Keratinocyte (primary cell): ENCODE measurements at regions not wholly inside any gene's neighbourhood (a gene's known extent, or its start where the extent isn't known, plus 50 kb on each side); places are given as distances from the start of the nearest gene placed in this dataset.

ENCODE experiments used
- EZH2 ChIP-seq: IDR thresholded peaks from one replicate; pipeline ENCODE4 v1.6.1; 2012; ENCODE audit warnings: inconsistent platforms, mild to moderate bottlenecking, low read length, moderate library complexity
- TF ChIP-seq, protein P1 (sequence below), 3 experiments: IDR thresholded peaks in 1 of 3; conservative IDR thresholded peaks in 1 of 3; optimal IDR thresholded peaks in 1 of 3; 2 replicates in 2 of 3; 3 replicates in 1 of 3; pipeline versions ENCODE3 to v1.5.1; 2011; ENCODE audit warnings: low read length in 3 of 3, mild to moderate bottlenecking in 3 of 3, moderate library complexity in 2 of 3, control low read depth in 1 of 3, inconsistent platforms in 1 of 3; ENCODE audit not compliant: insufficient read depth in 2 of 3; ENCODE audit errors: extremely low read depth in 1 of 3

DNA sequence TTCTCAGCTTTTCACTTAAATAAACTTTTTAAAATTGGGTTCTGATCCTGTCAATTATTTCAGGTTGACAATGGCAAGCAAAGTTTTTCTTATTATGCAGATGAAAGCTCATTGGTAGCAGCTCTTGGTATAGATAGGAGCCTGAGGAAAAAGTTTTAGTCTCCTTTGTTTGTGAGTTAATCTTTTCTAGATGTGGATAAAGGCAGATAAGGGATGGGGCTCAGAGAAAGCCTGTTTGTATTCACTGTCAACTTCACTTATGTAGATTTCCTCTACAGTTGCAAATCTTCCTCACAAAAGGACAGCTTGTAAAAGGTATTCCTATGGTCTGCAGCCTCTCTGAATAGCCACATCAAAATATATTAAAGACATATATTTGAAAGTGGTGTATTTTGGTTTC is 224.5 kb upstream of the SPOPL start:
- TF ChIP-seq, protein P1, sequence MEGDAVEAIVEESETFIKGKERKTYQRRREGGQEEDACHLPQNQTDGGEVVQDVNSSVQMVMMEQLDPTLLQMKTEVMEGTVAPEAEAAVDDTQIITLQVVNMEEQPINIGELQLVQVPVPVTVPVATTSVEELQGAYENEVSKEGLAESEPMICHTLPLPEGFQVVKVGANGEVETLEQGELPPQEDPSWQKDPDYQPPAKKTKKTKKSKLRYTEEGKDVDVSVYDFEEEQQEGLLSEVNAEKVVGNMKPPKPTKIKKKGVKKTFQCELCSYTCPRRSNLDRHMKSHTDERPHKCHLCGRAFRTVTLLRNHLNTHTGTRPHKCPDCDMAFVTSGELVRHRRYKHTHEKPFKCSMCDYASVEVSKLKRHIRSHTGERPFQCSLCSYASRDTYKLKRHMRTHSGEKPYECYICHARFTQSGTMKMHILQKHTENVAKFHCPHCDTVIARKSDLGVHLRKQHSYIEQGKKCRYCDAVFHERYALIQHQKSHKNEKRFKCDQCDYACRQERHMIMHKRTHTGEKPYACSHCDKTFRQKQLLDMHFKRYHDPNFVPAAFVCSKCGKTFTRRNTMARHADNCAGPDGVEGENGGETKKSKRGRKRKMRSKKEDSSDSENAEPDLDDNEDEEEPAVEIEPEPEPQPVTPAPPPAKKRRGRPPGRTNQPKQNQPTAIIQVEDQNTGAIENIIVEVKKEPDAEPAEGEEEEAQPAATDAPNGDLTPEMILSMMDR (optimal IDR thresholded peaks at IDR 0.05 in 1 of 3, IDR thresholded peaks at IDR 0.05 in 1 of 3, conservative IDR thresholded peaks at IDR 0.05 in 1 of 3; ENCODE audit: extremely low read depth in 1 of 3, insufficient read depth in 2 of 3, low read length in 3 of 3), result no peak
- no peak for TF ChIP-seq EZH2
